GM12872 (cell line): ENCODE measurements at regions not wholly inside any gene's neighbourhood (a gene's known extent, or its start where the extent isn't known, plus 50 kb on each side); places are given as distances from the start of the nearest gene placed in this dataset.

ENCODE experiments used
- TF ChIP-seq, protein P1 (sequence below): IDR thresholded peaks from 3 replicates; pipeline ENCODE4 v1.5.1; 2011; ENCODE audit warnings: low read depth, mild to moderate bottlenecking, low read length, moderate library complexity; ENCODE audit not compliant: insufficient read depth

GRCh38 chr3:106452096-106452495, 583.3 kb upstream of the CBLB start:
- TF ChIP-seq, protein P1, sequence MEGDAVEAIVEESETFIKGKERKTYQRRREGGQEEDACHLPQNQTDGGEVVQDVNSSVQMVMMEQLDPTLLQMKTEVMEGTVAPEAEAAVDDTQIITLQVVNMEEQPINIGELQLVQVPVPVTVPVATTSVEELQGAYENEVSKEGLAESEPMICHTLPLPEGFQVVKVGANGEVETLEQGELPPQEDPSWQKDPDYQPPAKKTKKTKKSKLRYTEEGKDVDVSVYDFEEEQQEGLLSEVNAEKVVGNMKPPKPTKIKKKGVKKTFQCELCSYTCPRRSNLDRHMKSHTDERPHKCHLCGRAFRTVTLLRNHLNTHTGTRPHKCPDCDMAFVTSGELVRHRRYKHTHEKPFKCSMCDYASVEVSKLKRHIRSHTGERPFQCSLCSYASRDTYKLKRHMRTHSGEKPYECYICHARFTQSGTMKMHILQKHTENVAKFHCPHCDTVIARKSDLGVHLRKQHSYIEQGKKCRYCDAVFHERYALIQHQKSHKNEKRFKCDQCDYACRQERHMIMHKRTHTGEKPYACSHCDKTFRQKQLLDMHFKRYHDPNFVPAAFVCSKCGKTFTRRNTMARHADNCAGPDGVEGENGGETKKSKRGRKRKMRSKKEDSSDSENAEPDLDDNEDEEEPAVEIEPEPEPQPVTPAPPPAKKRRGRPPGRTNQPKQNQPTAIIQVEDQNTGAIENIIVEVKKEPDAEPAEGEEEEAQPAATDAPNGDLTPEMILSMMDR, result no peak

GRCh38 chr3:106454497-106454896, 585.7 kb upstream of the CBLB start:
- TF ChIP-seq, protein P1, result no peak

DNA sequence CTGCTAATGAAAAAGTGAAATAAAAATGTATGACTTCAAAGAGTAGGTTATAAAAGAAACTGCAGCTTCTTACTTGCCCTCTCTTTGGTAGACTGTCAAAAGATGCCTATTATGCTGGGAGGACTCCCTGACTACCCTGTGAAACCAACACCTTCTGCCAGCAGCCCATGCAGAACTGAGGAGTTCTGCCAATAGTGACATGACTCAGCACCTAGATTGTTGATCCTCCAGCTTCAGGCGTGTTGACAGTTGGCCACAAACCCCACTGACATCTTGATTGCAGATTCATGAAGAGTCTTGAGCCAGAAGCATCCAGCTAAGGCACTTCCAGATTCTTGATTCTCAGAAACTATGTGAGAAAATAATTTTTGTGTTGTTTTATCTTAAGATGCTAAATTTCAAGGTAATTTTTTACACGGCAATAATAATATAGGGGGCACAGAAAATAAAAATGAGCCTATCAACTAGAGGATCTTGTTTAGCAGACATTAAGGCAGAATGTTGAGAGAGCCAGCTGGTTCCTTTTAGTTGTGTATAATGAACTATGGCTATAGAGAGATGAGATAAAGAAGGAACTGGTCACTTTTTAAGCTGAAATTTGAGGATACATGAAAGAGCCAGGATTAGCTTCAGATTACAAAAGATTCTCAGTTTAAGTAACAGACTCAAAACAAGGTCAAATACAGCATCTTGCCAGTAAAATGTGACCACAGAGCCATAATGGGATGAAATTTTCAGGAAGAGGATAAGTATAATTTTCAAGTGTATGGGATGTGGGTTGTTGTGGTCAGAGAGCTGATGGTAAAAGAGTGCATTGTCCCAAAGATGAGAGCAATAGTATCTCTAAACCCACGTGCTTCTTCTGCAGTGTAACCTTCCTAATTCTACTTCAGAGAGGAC, 588.7 kb upstream of the CBLB start:
- TF ChIP-seq, protein P1, result no peak

DNA sequence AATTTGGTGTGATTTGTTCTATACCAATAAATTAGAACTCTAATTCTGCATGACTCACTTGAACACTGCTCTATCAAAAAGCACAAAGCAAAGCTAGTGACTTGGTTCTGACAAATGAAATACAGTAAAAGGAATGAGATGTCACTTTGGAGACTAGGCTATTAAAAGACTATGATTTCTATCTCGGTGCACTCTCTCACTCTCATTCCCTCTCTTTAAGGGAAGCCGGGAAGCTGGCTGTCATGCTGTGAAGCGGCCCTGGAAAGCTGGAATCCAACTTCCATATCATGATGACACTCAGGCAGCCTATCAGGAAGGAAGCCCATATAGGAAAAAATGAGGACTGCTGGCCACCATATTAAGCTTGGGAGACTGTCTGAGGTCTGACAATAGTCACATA, 590.1 kb upstream of the CBLB start:
- TF ChIP-seq, protein P1, result no peak

- TF ChIP-seq, protein P1, result no peak
Observed at GRCh38 chr3:106466881-106467280, 598.1 kb upstream of the CBLB start.

DNA sequence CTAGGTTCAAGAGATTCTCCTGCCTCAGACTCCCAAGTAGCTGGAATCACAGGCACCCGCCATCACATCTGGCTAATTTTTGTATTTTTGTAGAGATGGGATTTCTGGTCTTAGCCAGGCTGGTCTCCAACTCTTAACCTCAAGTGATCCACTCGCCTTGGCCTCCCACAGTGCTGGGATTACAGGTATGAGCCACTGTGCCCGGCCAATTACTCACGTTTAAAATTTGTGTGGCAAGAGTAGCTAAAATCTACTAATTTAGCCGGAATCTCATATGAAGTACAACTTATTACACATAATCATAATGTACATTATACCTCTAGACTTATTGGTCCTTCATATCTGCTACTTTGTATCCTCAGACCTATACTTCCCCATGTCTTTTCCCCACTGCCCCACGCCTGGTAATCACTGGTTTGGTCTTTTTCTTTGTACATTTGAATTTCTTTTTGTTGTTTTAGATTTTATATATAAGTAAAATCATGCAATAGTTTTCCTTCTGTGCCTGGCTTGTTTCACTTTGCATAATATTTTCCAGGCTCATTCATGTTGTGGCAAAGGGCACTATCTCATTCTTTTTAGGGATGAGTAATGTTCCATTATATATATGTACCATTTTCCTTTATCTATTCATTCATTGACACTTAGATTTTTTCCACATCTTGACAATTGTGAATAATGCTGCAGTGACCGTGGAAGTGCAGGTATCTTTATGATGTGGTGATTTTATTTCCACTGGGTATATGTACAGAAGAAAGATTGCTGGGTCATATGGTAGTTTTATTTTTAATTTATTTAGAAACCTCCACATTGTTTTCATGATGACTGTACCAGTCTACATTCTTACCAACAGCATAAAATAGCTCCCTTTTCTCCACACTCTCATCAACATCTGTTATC, 605.0 kb upstream of the CBLB start:
- TF ChIP-seq, protein P1, result no peak

- TF ChIP-seq, protein P1, result no peak
Observed at GRCh38 chr3:106482451-106482850, 613.6 kb upstream of the CBLB start.
